OCI-LY3 (cell line): ENCODE measurements at regions not wholly inside any gene's neighbourhood (a gene's known extent, or its start where the extent isn't known, plus 50 kb on each side); places are given as distances from the start of the nearest gene placed in this dataset.

Source experiments
- H2AFZ ChIP-seq: fragments of 200-600, 300-600 bp; shearing (Covaris generic); 2 replicates; pipeline ENCODE4 v1.6.0; 2014; ENCODE audit warnings: antibody characterized with exemption, low read depth, low read length
- H3K27ac ChIP-seq: fragments of 200-600, 300-600 bp; sonication (generic); 2 replicates; pipeline ENCODE4 v1.5.1; 2014; ENCODE audit warnings: mild to moderate bottlenecking, low read length, moderate library complexity, mixed read lengths
- H3K27me3 ChIP-seq: fragments of 200-600, 300-600 bp; sonication (generic); 2 replicates; pipeline ENCODE4 v1.6.1; 2014; ENCODE audit warnings: low read depth, low read length, mixed read lengths
- H3K36me3 ChIP-seq: fragments of 200-600, 300-600 bp; sonication (generic); replicated peaks from 2 replicates; pipeline ENCODE3; 2014; ENCODE audit warnings: low read depth, low read length, mixed read lengths
- H3K4me1 ChIP-seq: fragments of 300-600, 200-600 bp; sonication (generic); 2 replicates; pipeline ENCODE4 v1.6.1; 2014; ENCODE audit warnings: low read length, mixed read lengths
- H3K4me2 ChIP-seq: fragments of 200-600, 300-600 bp; sonication (generic); 2 replicates; pipeline ENCODE4 v1.6.1; 2014; ENCODE audit warnings: low read length, mixed read lengths
- H3K4me3 ChIP-seq: fragments of 300-600, 200-600 bp; sonication (generic); 2 replicates; pipeline ENCODE4 v1.5.1; 2014; ENCODE audit warnings: antibody characterized with exemption, mild to moderate bottlenecking, low read length, moderate library complexity
- H3K79me2 ChIP-seq: fragments of 300-600, 200-600 bp; shearing (Covaris generic); 2 replicates; pipeline ENCODE4 v1.6.1; 2014; ENCODE audit warnings: mild to moderate bottlenecking, low read length, mixed read lengths
- H3K9ac ChIP-seq: fragments of 300-600, 200-600 bp; shearing (Covaris generic); 2 replicates; pipeline ENCODE4 v1.6.0; 2014; ENCODE audit warnings: mild to moderate bottlenecking, low read length, moderate library complexity
- H3K9me3 ChIP-seq: fragments of 200-600, 300-600 bp; shearing (Covaris generic); 2 replicates; pipeline ENCODE4 v1.6.1; 2014; ENCODE audit warnings: low read length, mixed read lengths; ENCODE audit not compliant: insufficient read depth
- H4K20me1 ChIP-seq: fragments of 200-600, 300-600 bp; sonication (generic); 2 replicates; pipeline ENCODE4 v1.6.1; 2016; ENCODE audit warnings: low read length, mixed read lengths; ENCODE audit not compliant: insufficient read depth
- EZH2phosphoT487 ChIP-seq: fragments of 200-600 bp; shearing (Covaris generic); IDR thresholded peaks from 2 replicates; pipeline ENCODE4 v1.6.1; 2018; ENCODE audit warnings: antibody characterized with exemption, mixed run types, low read depth
- TF ChIP-seq, protein P1 (sequence below): fragments of 200-600, 300-600 bp; sonication (generic); IDR thresholded peaks from 2 replicates; pipeline ENCODE4 v1.5.1; 2014; ENCODE audit warnings: antibody characterized with exemption, low read length, low read depth

DNA sequence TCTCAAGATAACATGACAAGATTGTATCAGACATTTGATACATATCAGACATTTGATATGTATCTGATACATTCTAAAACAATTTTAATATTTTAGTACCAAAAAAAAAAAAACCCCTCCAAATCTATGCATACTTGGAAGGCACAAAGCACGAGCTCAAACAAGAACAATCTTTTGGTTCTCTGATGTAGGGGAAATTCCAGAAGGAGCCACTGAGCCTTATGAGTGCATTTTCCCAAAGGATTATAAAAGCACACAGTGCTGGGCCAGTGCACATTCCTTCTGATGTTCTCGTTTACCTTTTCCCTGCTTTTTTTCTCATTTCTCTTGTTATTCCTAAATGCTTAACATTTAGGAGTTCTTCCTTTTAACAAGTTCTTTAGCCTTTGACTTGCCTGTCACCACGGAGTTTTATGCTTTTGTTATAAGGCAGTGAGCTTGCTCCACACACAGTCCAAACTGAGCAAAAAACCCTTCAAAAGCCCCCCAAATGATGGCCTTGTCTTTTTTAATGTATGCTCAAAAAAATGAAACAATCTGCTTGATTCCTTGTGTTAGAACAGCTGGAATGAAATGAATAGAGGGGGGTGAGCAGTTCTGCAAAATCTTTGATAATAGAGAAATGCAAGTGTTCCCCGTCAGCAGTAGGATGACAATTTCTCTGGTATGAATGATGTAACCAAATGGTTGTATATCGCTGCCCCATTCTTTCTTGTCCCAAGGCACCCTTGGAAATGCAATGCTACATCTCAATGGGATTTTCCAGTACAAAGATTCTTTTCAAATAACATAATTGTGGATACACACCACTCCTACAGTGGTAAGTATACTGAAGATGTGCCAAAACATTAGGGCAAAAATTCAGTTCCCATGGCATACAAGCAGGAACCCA is 597.2 kb upstream of the ZEB2 start:
- no peak overlapping the region for H3K27ac ChIP-seq
- H3K27me3 ChIP-seq = no peaks in the 10 kb centered on the region
- no peaks in the 10 kb centered on the region for H3K9me3 ChIP-seq
- no peaks in the 10 kb centered on the region for H4K20me1 ChIP-seq
- H3K79me2 ChIP-seq = no peaks in the 10 kb centered on the region
- no peak overlapping the region for H3K4me2 ChIP-seq
- peaks cover 11% of the 10 kb centered on the region for H3K4me1 ChIP-seq
- no peaks in the 10 kb centered on the region for H3K36me3 ChIP-seq
- H3K4me3 ChIP-seq = no peak overlapping the region
- H3K9ac ChIP-seq = no peak overlapping the region
- H2AFZ ChIP-seq = no peak overlapping the region
- TF ChIP-seq, protein P1, sequence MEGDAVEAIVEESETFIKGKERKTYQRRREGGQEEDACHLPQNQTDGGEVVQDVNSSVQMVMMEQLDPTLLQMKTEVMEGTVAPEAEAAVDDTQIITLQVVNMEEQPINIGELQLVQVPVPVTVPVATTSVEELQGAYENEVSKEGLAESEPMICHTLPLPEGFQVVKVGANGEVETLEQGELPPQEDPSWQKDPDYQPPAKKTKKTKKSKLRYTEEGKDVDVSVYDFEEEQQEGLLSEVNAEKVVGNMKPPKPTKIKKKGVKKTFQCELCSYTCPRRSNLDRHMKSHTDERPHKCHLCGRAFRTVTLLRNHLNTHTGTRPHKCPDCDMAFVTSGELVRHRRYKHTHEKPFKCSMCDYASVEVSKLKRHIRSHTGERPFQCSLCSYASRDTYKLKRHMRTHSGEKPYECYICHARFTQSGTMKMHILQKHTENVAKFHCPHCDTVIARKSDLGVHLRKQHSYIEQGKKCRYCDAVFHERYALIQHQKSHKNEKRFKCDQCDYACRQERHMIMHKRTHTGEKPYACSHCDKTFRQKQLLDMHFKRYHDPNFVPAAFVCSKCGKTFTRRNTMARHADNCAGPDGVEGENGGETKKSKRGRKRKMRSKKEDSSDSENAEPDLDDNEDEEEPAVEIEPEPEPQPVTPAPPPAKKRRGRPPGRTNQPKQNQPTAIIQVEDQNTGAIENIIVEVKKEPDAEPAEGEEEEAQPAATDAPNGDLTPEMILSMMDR = no peak
- no peak for TF ChIP-seq EZH2phosphoT487

DNA sequence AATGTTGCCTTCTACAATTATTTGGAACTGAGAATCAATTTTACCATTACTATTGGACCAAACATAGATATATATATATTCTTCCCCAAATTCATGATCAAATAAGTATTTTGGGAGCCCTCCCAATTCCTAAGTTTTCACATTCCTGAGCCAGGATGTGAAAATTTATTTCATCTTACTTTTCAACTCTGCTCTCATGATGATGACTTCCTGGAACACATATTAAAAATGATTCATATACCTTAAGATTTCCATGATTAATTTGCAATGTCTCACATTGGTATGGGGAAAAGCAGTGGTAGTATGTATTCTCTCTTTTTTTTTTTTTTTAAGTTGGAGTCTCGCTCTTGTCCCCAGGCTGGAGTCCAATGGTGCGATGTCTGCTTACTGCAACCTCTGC is 596.1 kb upstream of the ZEB2 start:
- no peak overlapping the region for H3K4me2 ChIP-seq
- no peak overlapping the region for H3K4me3 ChIP-seq
- no peaks in the 10 kb centered on the region for H3K79me2 ChIP-seq
- H3K4me1 ChIP-seq = peaks cover 11% of the 10 kb centered on the region
- no peak overlapping the region for H3K9ac ChIP-seq
- TF ChIP-seq, protein P1 = no peak
- no peak for TF ChIP-seq EZH2phosphoT487
- no peaks in the 10 kb centered on the region for H3K9me3 ChIP-seq
- no peak overlapping the region for H3K27ac ChIP-seq
- H4K20me1 ChIP-seq = no peaks in the 10 kb centered on the region
- no peak overlapping the region for H2AFZ ChIP-seq
- H3K27me3 ChIP-seq = no peaks in the 10 kb centered on the region
- H3K36me3 ChIP-seq = no peaks in the 10 kb centered on the region

DNA sequence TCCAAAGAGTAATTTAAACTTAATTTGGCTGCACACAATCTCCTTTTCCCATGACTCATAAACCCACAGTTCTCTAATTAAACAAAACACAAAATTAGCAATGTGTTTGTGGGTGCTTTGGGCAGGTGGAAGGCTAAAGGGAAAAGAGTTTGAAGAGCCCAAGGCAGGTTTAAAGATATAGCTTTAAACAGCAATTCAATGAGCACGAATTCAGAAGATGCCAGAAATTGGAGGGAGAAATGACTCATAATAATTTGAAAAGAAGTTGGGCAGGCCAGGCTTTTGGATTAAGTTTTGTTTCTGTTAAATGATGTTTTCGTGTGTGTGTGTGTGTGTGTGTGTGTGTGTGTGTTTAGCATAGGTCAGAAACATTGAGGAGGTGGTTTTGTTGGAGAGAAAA is 594.8 kb upstream of the ZEB2 start:
- Histone ChIP-seq H3K9me3 (no peaks in the 10 kb centered on the region), H3K4me3 (no peak overlapping the region), H3K4me2 (no peak overlapping the region), H3K27ac (no peak overlapping the region), H3K36me3 (no peaks in the 10 kb centered on the region), H4K20me1 (no peaks in the 10 kb centered on the region), H3K79me2 (no peaks in the 10 kb centered on the region), H3K27me3 (no peaks in the 10 kb centered on the region), H2AFZ (no peak overlapping the region), H3K4me1 (peaks cover 10% of the 10 kb centered on the region), H3K9ac (no peak overlapping the region)
- TF ChIP-seq, protein P1 = no peak
- TF ChIP-seq EZH2phosphoT487 = no peak

DNA sequence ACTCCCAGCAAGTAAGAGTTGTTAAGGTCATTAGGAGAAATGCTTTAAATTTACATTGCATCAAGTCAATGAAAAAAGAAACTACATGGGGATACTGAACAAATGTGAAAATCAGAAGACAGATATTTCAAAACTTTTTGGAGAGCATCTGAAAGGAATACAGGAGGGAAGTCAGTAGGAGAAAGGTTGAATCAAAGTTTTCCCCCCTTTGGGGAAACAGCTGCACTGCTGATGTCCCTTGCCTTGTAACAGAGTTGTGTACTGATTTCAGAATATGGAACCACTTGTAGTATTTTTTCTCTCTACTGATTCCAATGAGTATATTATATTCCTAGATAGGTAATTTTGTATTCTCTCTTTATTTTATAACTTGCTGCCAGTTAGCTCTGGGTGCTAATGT is 592.5 kb upstream of the ZEB2 start:
- H3K9ac ChIP-seq = no peak overlapping the region
- no peak overlapping the region for H3K4me2 ChIP-seq
- H3K4me3 ChIP-seq = no peak overlapping the region
- H3K79me2 ChIP-seq = no peaks in the 10 kb centered on the region
- H3K9me3 ChIP-seq = no peaks in the 10 kb centered on the region
- TF ChIP-seq, protein P1 = no peak
- TF ChIP-seq EZH2phosphoT487 = no peak
- H3K36me3 ChIP-seq = no peaks in the 10 kb centered on the region
- H3K4me1 ChIP-seq = no peaks in the 10 kb centered on the region
- H3K27ac ChIP-seq = no peak overlapping the region
- no peaks in the 10 kb centered on the region for H3K27me3 ChIP-seq
- no peaks in the 10 kb centered on the region for H4K20me1 ChIP-seq
- H2AFZ ChIP-seq = no peak overlapping the region
